Breast epithelium (tissue), 3 donors: ENCODE measurements at regions not wholly inside any gene's neighbourhood (a gene's known extent, or its start where the extent isn't known, plus 50 kb on each side); places are given as distances from the start of the nearest gene placed in this dataset.

Experiments used
- CTCF ChIP-seq, 3 donors: fragments of 450-650 bp; IDR thresholded peaks; one replicate each; pipeline ENCODE4 v1.5.1; 2016 to 2017; ENCODE audit warnings: antibody characterized with exemption in 3 of 3, mild to moderate bottlenecking in 3 of 3, moderate library complexity in 3 of 3
- POLR2A ChIP-seq: fragments of 450-650 bp; IDR thresholded peaks from one replicate; pipeline ENCODE4 v1.6.1; 2016; ENCODE audit warnings: antibody characterized with exemption, mild to moderate bottlenecking, moderate library complexity
- POLR2AphosphoS5 ChIP-seq, 3 donors: sonication (generic); formaldehyde crosslinking; IDR thresholded peaks; one replicate each; pipeline ENCODE4 v1.6.1; 2017; ENCODE audit warnings: antibody characterized with exemption in 3 of 3

- TF ChIP-seq POLR2AphosphoS5 (IDR thresholded peaks at IDR 0.05), result no peak
- TF ChIP-seq CTCF (IDR thresholded peaks at IDR 0.05), result no peak
- no peak for TF ChIP-seq POLR2A
Measured at GRCh38 chr4:159922119-159922518, 819.2 kb downstream of the RAPGEF2 start.
